HepG2 (cell line): ENCODE measurements at regions not wholly inside any gene's neighbourhood (a gene's known extent, or its start where the extent isn't known, plus 50 kb on each side); places are given as distances from the start of the nearest gene placed in this dataset.

Experiments used
- ATAC-seq: fragments of 200-7000 bp; cut with Tn5 transposase; 3 replicates; pipeline ENCODE4 v1.9.1; 2020; ENCODE audit warnings: mild to moderate bottlenecking, moderate library complexity
- BruUV-seq: library from RNA; stranded (reverse); fragments of 400-500 nt; replicated peaks from 2 replicates; lab custom pipeline; 2021; lab: Mats Ljungman, UMichigan
- CTCF ChIA-PET: fragments of 300-600 bp; formaldehyde crosslinking; extraction: SDS; loops from one replicate; lab custom pipeline; 2021; ENCODE audit warnings: low total read pairs, inconsistent platforms, low intra/inter-chr PET ratio; lab: Yijun Ruan, JAX
- POLR2A ChIA-PET: fragments of 350-600 bp; sonication (Branson Sonifier 250); formaldehyde crosslinking; loops from one replicate; lab custom pipeline; 2020; ENCODE audit warnings: antibody characterized with exemption, inconsistent platforms; lab: Yijun Ruan, JAX
- DNase-seq: peaks from one replicate; pipeline ENCODE4 v3.0.0-alpha.2; 2015; ENCODE audit warnings: low spot score
- FAIRE-seq: peaks from 3 replicates; lab custom pipeline; 2011; peaks lifted over from hg19 to GRCh38; lab: Jason Lieb, UNC
- H2AFZ ChIP-seq: one replicate; pipeline ENCODE4 v1.6.1; 2011; ENCODE audit warnings: low read length, inconsistent platforms
- H3K27ac ChIP-seq: fragments of 300-600 bp; 3 replicates; pipeline ENCODE4 v1.8.0; 2011; ENCODE audit warnings: mixed run types, mild to moderate bottlenecking, mixed read lengths, low read length, inconsistent platforms; ENCODE audit not compliant: insufficient read depth; ENCODE audit errors: extremely low read length
- H3K27me3 ChIP-seq, 2 experiments: fragments of 200-600 bp in 1 of 2; 2 replicates in 1 of 2; 3 replicates in 1 of 2; pipeline versions ENCODE4 v1.6.0 to v1.8.0; 2011; ENCODE audit warnings: low read length in 2 of 2, mild to moderate bottlenecking in 2 of 2, moderate library complexity in 2 of 2, inconsistent platforms in 1 of 2; ENCODE audit not compliant: insufficient read depth in 2 of 2, control insufficient read depth in 1 of 2
- H3K36me3 ChIP-seq, 2 experiments: fragments of 200-600 bp in 1 of 2; replicated peaks in 1 of 2; 2 replicates in 1 of 2; 3 replicates in 1 of 2; pipeline versions ENCODE4 v1.5.1 to v1.8.0; 2011; ENCODE audit warnings: low read length in 2 of 2, inconsistent platforms in 1 of 2; ENCODE audit not compliant: insufficient read depth in 2 of 2, control insufficient read depth in 1 of 2
- H3K4me1 ChIP-seq: 2 replicates; pipeline ENCODE4 v1.5.1; 2012; ENCODE audit warnings: low read length, inconsistent platforms; ENCODE audit not compliant: insufficient read depth
- H3K4me2 ChIP-seq: 2 replicates; pipeline ENCODE4 v1.6.0; 2011; ENCODE audit warnings: low read depth, low read length, inconsistent platforms
- H3K4me3 ChIP-seq, 3 experiments: fragments of 200-600 bp in 1 of 3; sonication (generic), shearing (Covaris generic) in 1 of 3; replicated peaks in 1 of 3; 2 replicates each; pipeline ENCODE4 v1.5.1; 2011 to 2016; ENCODE audit warnings: low read length in 3 of 3, inconsistent platforms in 2 of 3, low read depth in 2 of 3, mild to moderate bottlenecking in 2 of 3, control low read depth in 1 of 3, mixed read lengths in 1 of 3; ENCODE audit not compliant: insufficient read depth in 1 of 3
- H3K79me2 ChIP-seq: one replicate; pipeline ENCODE4 v1.6.1; 2011; ENCODE audit warnings: low read length, inconsistent platforms; ENCODE audit not compliant: insufficient read depth
- H3K9ac ChIP-seq: 2 replicates; pipeline ENCODE4 v1.6.0; 2011; ENCODE audit warnings: mild to moderate bottlenecking, low read depth, low read length, inconsistent platforms; ENCODE audit not compliant: insufficient read depth
- H3K9me3 ChIP-seq: 2 replicates; pipeline ENCODE4 v1.5.1; 2012; ENCODE audit warnings: mild to moderate bottlenecking, low read length
- H4K20me1 ChIP-seq: 2 replicates; pipeline ENCODE4 v1.6.0; 2011; ENCODE audit warnings: inconsistent platforms, mild to moderate bottlenecking, low read length, moderate library complexity; ENCODE audit not compliant: insufficient read depth
- GMEB1 ChIP-seq: sonication (generic); formaldehyde crosslinking; IDR thresholded peaks from 2 replicates; pipeline ENCODE4 v1.5.1; 2020; ENCODE audit warnings: missing genetic modification reagents, mild to moderate bottlenecking, borderline replicate concordance
- GTF2F1 ChIP-seq: fragments of 150-350 bp; IDR thresholded peaks from 2 replicates; pipeline ENCODE4 v1.6.1; 2014; ENCODE audit warnings: low read length
- MZF1 ChIP-seq: sonication (generic); formaldehyde crosslinking; IDR thresholded peaks from 2 replicates; pipeline ENCODE4 v1.8.1; 2023; ENCODE audit warnings: mild to moderate bottlenecking, missing genetic modification reagents, borderline replicate concordance
- PLRG1 ChIP-seq: fragments of 450-650 bp; conservative IDR thresholded peaks from 2 replicates; pipeline ENCODE4 v1.6.1; 2016
- RARA ChIP-seq: IDR thresholded peaks from 2 replicates; pipeline ENCODE4 v1.6.1; 2016; ENCODE audit warnings: missing genetic modification reagents, missing compliant biosample characterization
- SNAI1 ChIP-seq: sonication (generic); formaldehyde crosslinking; IDR thresholded peaks from 2 replicates; pipeline ENCODE4 v1.5.0; 2020; ENCODE audit warnings: mild to moderate bottlenecking, missing genetic modification reagents, borderline replicate concordance
- TFAP4 ChIP-seq: sonication (generic); IDR thresholded peaks from 2 replicates; pipeline ENCODE4 v1.6.1; 2016; ENCODE audit warnings: low read depth, borderline replicate concordance
- XRCC5 ChIP-seq: fragments of 200-400 bp; formaldehyde crosslinking; optimal IDR thresholded peaks from 2 replicates; pipeline ENCODE3; 2017; ENCODE audit warnings: mild to moderate bottlenecking, low read length
- ZNF264 ChIP-seq: sonication (generic); formaldehyde crosslinking; IDR thresholded peaks from 2 replicates; pipeline ENCODE4 v1.4.0; 2020; ENCODE audit warnings: missing genetic modification reagents
- ZNF7 ChIP-seq: IDR thresholded peaks from 2 replicates; pipeline ENCODE4 v1.6.1; 2016; ENCODE audit warnings: missing biosample characterization, missing genetic modification reagents
- ZNF883 ChIP-seq: sonication (generic); formaldehyde crosslinking; IDR thresholded peaks from 2 replicates; pipeline ENCODE4 v1.5.1; 2020; ENCODE audit warnings: mild to moderate bottlenecking, missing genetic modification reagents; ENCODE audit errors: not compliant biosample characterization
- WGBS: methylation state at CpG from one replicate; pipeline ENCODE4 v1.1.6; 2017; ENCODE audit warnings: low lambda C conversion rate; 5-methylcytosine and 5-hydroxymethylcytosine counted together
- in situ Hi-C: cut with HindIII; loops from 2 replicates; pipeline ENCODE4 v1.10.0; 2017; ENCODE audit warnings: low pct_unique_long_range_greater_than_20kb; ENCODE audit not compliant: extremely low pct_ligation_motif_present
- intact Hi-C: fragments of 100-400 bp; cut with micrococcal nuclease; formaldehyde crosslinking; loops from one replicate; pipeline ENCODE4 v1.10.0; 2022; ENCODE audit not compliant: unreplicated experiment
- TF ChIP-seq, protein P1 (sequence below): sonication (generic); formaldehyde crosslinking; conservative IDR thresholded peaks from 2 replicates; pipeline ENCODE4 v1.4.0; 2020; ENCODE audit warnings: mild to moderate bottlenecking, missing genetic modification reagents, moderate library complexity
- TF ChIP-seq, protein P2 (sequence below): sonication (generic); formaldehyde crosslinking; IDR thresholded peaks from 2 replicates; pipeline ENCODE4 v1.4.0; 2020; ENCODE audit warnings: mild to moderate bottlenecking, missing genetic modification reagents

- ATAC-seq (no peak), DNase-seq (no peak), FAIRE-seq (no peak)
- no peak overlapping the region for H2AFZ ChIP-seq
- WGBS: 59% methylated on average over 6 of the region's 8 CpGs
- no peak overlapping the region for H3K9ac ChIP-seq
- ChIA-PET CTCF (no interaction called here), POLR2A (no interaction called here)
- no peaks in the 10 kb centered on the region for H3K4me1 ChIP-seq
- no TSS peak for BruUV-seq
- H3K4me2 ChIP-seq: no peak overlapping the region
- TF ChIP-seq PLRG1 (no peak), GMEB1 (CRISPR knock-in tag) (no peak), RARA (CRISPR knock-in tag) (no peak), ZNF7 (no peak), TFAP4 (no peak), ZNF264 (CRISPR knock-in tag) (no peak), ZNF883 (CRISPR knock-in tag) (no peak), GTF2F1 (no peak), MZF1 (no peak), XRCC5 (no peak), SNAI1 (CRISPR knock-in tag) (no peak)
- TF ChIP-seq, protein P1, sequence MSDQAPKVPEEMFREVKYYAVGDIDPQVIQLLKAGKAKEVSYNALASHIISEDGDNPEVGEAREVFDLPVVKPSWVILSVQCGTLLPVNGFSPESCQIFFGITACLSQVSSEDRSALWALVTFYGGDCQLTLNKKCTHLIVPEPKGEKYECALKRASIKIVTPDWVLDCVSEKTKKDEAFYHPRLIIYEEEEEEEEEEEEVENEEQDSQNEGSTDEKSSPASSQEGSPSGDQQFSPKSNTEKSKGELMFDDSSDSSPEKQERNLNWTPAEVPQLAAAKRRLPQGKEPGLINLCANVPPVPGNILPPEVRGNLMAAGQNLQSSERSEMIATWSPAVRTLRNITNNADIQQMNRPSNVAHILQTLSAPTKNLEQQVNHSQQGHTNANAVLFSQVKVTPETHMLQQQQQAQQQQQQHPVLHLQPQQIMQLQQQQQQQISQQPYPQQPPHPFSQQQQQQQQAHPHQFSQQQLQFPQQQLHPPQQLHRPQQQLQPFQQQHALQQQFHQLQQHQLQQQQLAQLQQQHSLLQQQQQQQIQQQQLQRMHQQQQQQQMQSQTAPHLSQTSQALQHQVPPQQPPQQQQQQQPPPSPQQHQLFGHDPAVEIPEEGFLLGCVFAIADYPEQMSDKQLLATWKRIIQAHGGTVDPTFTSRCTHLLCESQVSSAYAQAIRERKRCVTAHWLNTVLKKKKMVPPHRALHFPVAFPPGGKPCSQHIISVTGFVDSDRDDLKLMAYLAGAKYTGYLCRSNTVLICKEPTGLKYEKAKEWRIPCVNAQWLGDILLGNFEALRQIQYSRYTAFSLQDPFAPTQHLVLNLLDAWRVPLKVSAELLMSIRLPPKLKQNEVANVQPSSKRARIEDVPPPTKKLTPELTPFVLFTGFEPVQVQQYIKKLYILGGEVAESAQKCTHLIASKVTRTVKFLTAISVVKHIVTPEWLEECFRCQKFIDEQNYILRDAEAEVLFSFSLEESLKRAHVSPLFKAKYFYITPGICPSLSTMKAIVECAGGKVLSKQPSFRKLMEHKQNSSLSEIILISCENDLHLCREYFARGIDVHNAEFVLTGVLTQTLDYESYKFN (CRISPR knock-in tag): no peak
- TF ChIP-seq, protein P2, sequence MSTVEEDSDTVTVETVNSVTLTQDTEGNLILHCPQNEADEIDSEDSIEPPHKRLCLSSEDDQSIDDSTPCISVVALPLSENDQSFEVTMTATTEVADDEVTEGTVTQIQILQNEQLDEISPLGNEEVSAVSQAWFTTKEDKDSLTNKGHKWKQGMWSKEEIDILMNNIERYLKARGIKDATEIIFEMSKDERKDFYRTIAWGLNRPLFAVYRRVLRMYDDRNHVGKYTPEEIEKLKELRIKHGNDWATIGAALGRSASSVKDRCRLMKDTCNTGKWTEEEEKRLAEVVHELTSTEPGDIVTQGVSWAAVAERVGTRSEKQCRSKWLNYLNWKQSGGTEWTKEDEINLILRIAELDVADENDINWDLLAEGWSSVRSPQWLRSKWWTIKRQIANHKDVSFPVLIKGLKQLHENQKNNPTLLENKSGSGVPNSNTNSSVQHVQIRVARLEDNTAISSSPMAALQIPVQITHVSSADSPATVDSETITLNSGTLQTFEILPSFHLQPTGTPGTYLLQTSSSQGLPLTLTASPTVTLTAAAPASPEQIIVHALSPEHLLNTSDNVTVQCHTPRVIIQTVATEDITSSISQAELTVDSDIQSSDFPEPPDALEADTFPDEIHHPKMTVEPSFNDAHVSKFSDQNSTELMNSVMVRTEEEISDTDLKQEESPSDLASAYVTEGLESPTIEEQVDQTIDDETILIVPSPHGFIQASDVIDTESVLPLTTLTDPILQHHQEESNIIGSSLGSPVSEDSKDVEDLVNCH (CRISPR knock-in tag): no peak
- H3K9me3 ChIP-seq: no peaks in the 10 kb centered on the region
- in situ Hi-C loops (no loop called here), intact Hi-C loops (no loop called here)
- H3K36me3 ChIP-seq: no peaks in the 10 kb centered on the region
- no peak overlapping the region for H3K27ac ChIP-seq
- no peaks in the 10 kb centered on the region for H3K79me2 ChIP-seq
- no peaks in the 10 kb centered on the region for H4K20me1 ChIP-seq
- H3K4me3 ChIP-seq: no peak overlapping the region
- H3K27me3 ChIP-seq: no peaks in the 10 kb centered on the region
Measured at GRCh38 chr7:68162712-68163111, 1166.1 kb downstream of the TYW1 start.
